Heart right ventricle (tissue), 16 donors: ENCODE measurements at regions not wholly inside any gene's neighbourhood (a gene's known extent, or its start where the extent isn't known, plus 50 kb on each side); places are given as distances from the start of the nearest gene placed in this dataset.

Source experiments
- ATAC-seq, 8 donors: fragments of 200-7000 bp; cut with Tn5 transposase; one replicate each; pipeline ENCODE4 v1.9.1; 2020; ENCODE audit warnings: mild to moderate bottlenecking in 8 of 8, moderate library complexity in 8 of 8, moderate number of reproducible peaks in 1 of 8
- DNase-seq, 2 donors: peaks; one replicate each; pipeline ENCODE4 v3.0.0-alpha.2; 2020
- H3K27ac ChIP-seq, 10 donors: fragments of 200-600 bp; sonication (generic) in 2 of 10; one replicate each; pipeline versions ENCODE4 v1.5.0 to v1.8.0; 2020 to 2022; ENCODE audit warnings: mild to moderate bottlenecking in 3 of 10
- H3K27me3 ChIP-seq, 7 donors: fragments of 200-600 bp; one replicate each; pipeline ENCODE4 v1.8.0; 2021 to 2022; ENCODE audit warnings: mild to moderate bottlenecking in 2 of 7
- H3K36me3 ChIP-seq, 9 donors: fragments of 200-600 bp; sonication (generic) in 1 of 9; one replicate each; pipeline versions ENCODE4 v1.5.0 to v1.8.0; 2020 to 2022; ENCODE audit warnings: mild to moderate bottlenecking in 2 of 9
- H3K4me1 ChIP-seq, 9 donors: fragments of 200-600 bp; sonication (generic) in 1 of 9; one replicate each; pipeline versions ENCODE4 v1.5.0 to v1.8.0; 2020 to 2022; ENCODE audit warnings: mild to moderate bottlenecking in 4 of 9
- H3K4me3 ChIP-seq, 10 donors: fragments of 200-600 bp; sonication (generic) in 2 of 10; one replicate each; pipeline versions ENCODE4 v1.5.0 to v1.8.0; 2020 to 2022; ENCODE audit warnings: mild to moderate bottlenecking in 7 of 10, moderate library complexity in 2 of 10
- H3K9me3 ChIP-seq, 11 donors: fragments of 200-600 bp in 10 of 11; sonication (generic) in 2 of 11; one replicate each; pipeline versions ENCODE4 v1.5.0 to v1.8.0; 2013 to 2022; ENCODE audit warnings: mild to moderate bottlenecking in 2 of 11, control low read depth in 1 of 11, moderate library complexity in 1 of 11
- WGBS, 2 donors: extraction: QIAGEN DNeasy Blood & Tissue Kit; methylation state at CpG; one replicate each; pipeline ENCODE4 v1.1.7; 2013; ENCODE audit warnings: inconsistent platforms in 1 of 2; 5-methylcytosine and 5-hydroxymethylcytosine counted together
- intact Hi-C, 10 donors: fragments of 100-400 bp; cut with DNase I; formaldehyde crosslinking; loops; one replicate each; pipeline versions ENCODE4 v1.11.1 to v1.14.2; 2022
- TF ChIP-seq, protein P1 (sequence below), 9 donors: fragments of 200-600 bp; sonication (generic) in 2 of 9; IDR thresholded peaks; one replicate each; pipeline versions ENCODE4 v1.5.0 to v1.8.0; 2021 to 2022; ENCODE audit warnings: antibody characterized with exemption in 9 of 9, mild to moderate bottlenecking in 5 of 9, moderate library complexity in 1 of 9
- donor health status: Arrhythmogenic right ventricular cardiomyopathy.
- donor health status: ischemic (EF 13 %, LVEDD 7.1; RV severe dilation, severe dysfunction).
- donor health status: healthy with polysubstance abuse.
- donor health status: DM: no; HTN: yes; CAD: no.
- donor health status: DM: no; HTN: no; CAD: no.
- donor health status: ischemic (EF 25% LVEDD 6.9; RV normal size, moderate dysfunction).
- donor health status: ischemic (EF 25% LVEDD 5.7; RV mildly dilated, moderate dysfunction).
- donor health status: healthy.
- donor health status: DM: yes; HTN: yes; CAD: no.
- donor health status: Ischemic cardiomyopathy.
- donor health status: ischemic (EF 35%, LVEDD 5.7; RV mildly dilated, moderate dysfunction).
- donor health status: nonischemic (EF 11% LVEDD 7.7; RV severe dilation, severe dysfunction).
- donor health status: DM: yes; HTN: yes; CAD: no.
- donor health status: PGD.
- donor health status: ischemic (EF 29% LVEDD 5.4; RV normal size, mild dysfunction).
- donor health status: nonischemic (EF 23%, LVEDD 6.1; RV moderate dilation, normal function).

GRCh38 chrX:124426288-124427169, 80.2 kb downstream of the SH2D1A start:
- ATAC-seq = peak in 5 of 8 donors; percentile 28 to 76 (median 44)

DNA sequence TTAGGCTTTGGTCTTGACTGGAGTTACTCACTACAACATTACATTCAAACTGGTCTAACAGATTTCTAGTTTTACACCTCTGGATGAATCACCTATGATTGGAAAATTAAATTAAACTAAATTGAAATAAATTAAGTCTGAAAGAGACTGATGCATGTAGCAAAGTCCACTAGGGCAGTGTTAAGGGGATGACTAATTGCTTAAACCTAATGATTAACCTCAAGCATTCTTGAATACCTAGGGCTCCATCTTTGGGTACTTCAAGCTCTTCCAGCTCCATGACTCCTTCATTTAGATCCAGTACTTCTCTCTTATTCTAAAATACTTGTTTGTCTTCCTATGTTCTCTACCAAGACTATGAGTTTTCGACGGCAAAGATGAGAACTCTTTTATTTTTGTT, 86.8 kb downstream of the SH2D1A start:
- Histone ChIP-seq H3K36me3 (no peaks in the 10 kb centered on the region), H3K27ac (no peak overlapping the region), H3K4me1 (no peaks in the 10 kb centered on the region), H3K27me3 (no peaks in the 10 kb centered on the region), H3K4me3 (no peak overlapping the region), H3K9me3 (no peaks in the 10 kb centered on the region)
- TF ChIP-seq, protein P1, sequence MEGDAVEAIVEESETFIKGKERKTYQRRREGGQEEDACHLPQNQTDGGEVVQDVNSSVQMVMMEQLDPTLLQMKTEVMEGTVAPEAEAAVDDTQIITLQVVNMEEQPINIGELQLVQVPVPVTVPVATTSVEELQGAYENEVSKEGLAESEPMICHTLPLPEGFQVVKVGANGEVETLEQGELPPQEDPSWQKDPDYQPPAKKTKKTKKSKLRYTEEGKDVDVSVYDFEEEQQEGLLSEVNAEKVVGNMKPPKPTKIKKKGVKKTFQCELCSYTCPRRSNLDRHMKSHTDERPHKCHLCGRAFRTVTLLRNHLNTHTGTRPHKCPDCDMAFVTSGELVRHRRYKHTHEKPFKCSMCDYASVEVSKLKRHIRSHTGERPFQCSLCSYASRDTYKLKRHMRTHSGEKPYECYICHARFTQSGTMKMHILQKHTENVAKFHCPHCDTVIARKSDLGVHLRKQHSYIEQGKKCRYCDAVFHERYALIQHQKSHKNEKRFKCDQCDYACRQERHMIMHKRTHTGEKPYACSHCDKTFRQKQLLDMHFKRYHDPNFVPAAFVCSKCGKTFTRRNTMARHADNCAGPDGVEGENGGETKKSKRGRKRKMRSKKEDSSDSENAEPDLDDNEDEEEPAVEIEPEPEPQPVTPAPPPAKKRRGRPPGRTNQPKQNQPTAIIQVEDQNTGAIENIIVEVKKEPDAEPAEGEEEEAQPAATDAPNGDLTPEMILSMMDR (IDR thresholded peaks at IDR 0.05) = no peak
- WGBS, 2 donors = 48 to 96% methylated on average over 2 of the region's 2 CpGs
- no peak for ATAC-seq
- intact Hi-C loops = no loop called here
- DNase-seq = no peak

More at GRCh38 chrX:124426288-124427169, 80.2 kb downstream of the SH2D1A start:
- H3K36me3 ChIP-seq = no peaks in the 10 kb centered on the region
- peaks cover 0 to 6% (median 0%) of the 10 kb centered on the region in 9 donors for H3K4me1 ChIP-seq
- no peak overlapping the region for H3K27ac ChIP-seq
- intact Hi-C loops = no loop called here
- peaks cover 0 to 7% (median 0%) of the 10 kb centered on the region in 11 donors for H3K9me3 ChIP-seq
- H3K4me3 ChIP-seq = no peak overlapping the region
- TF ChIP-seq, protein P1 (IDR thresholded peaks at IDR 0.05) = no peak
- H3K27me3 ChIP-seq = no peaks in the 10 kb centered on the region
- peak in 1 of 2 donors; percentile 2 for DNase-seq
- 53 to 58% methylated on average over 9 of the region's 9 CpGs for WGBS, 2 donors

GRCh38 chrX:124435616-124436015, 89.3 kb downstream of the SH2D1A start:
- intact Hi-C loops = no loop called here
- Histone ChIP-seq H3K27ac (no peak overlapping the region), H3K4me1 (no peaks in the 10 kb centered on the region), H3K27me3 (no peaks in the 10 kb centered on the region), H3K9me3 (no peaks in the 10 kb centered on the region), H3K4me3 (no peak overlapping the region), H3K36me3 (no peaks in the 10 kb centered on the region)
- DNase-seq (no peak), ATAC-seq (no peak)
- TF ChIP-seq, protein P1 (IDR thresholded peaks at IDR 0.05) = no peak
- 62 to 75% methylated on average over 4 of the region's 4 CpGs for WGBS, 2 donors

GRCh38 chrX:124440695-124441094, 94.3 kb downstream of the SH2D1A start:
- TF ChIP-seq, protein P1 (IDR thresholded peaks at IDR 0.05) = no peak
- H3K36me3 ChIP-seq = no peaks in the 10 kb centered on the region
- H3K4me3 ChIP-seq = no peak overlapping the region
- 81 to 83% methylated on average over 2 of the region's 2 CpGs for WGBS, 2 donors
- H3K27ac ChIP-seq = no peak overlapping the region
- ATAC-seq (no peak), DNase-seq (no peak)
- intact Hi-C loops = no loop called here
- H3K4me1 ChIP-seq = no peaks in the 10 kb centered on the region
- no peaks in the 10 kb centered on the region for H3K27me3 ChIP-seq
- H3K9me3 ChIP-seq = no peaks in the 10 kb centered on the region
